CD14-positive monocyte (primary cell): ENCODE measurements at regions not wholly inside any gene's neighbourhood (a gene's known extent, or its start where the extent isn't known, plus 50 kb on each side); places are given as distances from the start of the nearest gene placed in this dataset.
"Not testable (repeated sequence)": the region's sequence is repeated elsewhere in the genome, so short reads cannot be mapped to it uniquely, and the experiment has no call there.

ENCODE experiments used
- DNase-seq, 3 donors: peaks; one replicate each; pipeline ENCODE4 v3.0.0-alpha.2; 2011 to 2022
- H2AFZ ChIP-seq: 2 replicates; pipeline ENCODE4 v1.6.0; 2012; ENCODE audit warnings: mild to moderate bottlenecking, low read depth, low read length, inconsistent platforms; ENCODE audit not compliant: insufficient read depth, poor library complexity, severe bottlenecking
- H3K27ac ChIP-seq, 2 donors: 1 replicate in 1 of 2; 2 replicates in 1 of 2; pipeline ENCODE4 v1.5.1; 2012 to 2013; ENCODE audit warnings: low read length in 2 of 2, control low read depth in 1 of 2, inconsistent platforms in 1 of 2, low read depth in 1 of 2, mild to moderate bottlenecking in 1 of 2
- H3K27me3 ChIP-seq, 2 donors: one replicate each; pipeline versions ENCODE4 v1.6.0 to v1.6.1; 2011 to 2013; ENCODE audit warnings: low read length in 2 of 2; ENCODE audit not compliant: control insufficient read depth in 2 of 2, insufficient read depth in 2 of 2
- H3K36me3 ChIP-seq, 2 donors: replicated peaks in 1 of 2; 1 replicate in 1 of 2; 2 replicates in 1 of 2; pipeline versions ENCODE4 v1.5.1 to v1.6.1; 2012 to 2013; ENCODE audit warnings: low read length in 2 of 2, control low read depth in 1 of 2, inconsistent platforms in 1 of 2, mild to moderate bottlenecking in 1 of 2; ENCODE audit not compliant: insufficient read depth in 2 of 2, control insufficient read depth in 1 of 2
- H3K4me1 ChIP-seq, 2 donors: 1 replicate in 1 of 2; 2 replicates in 1 of 2; pipeline versions ENCODE4 v1.5.1 to v1.6.1; 2012 to 2013; ENCODE audit warnings: low read length in 2 of 2, control low read depth in 1 of 2, inconsistent platforms in 1 of 2, mild to moderate bottlenecking in 1 of 2, moderate library complexity in 1 of 2; ENCODE audit not compliant: insufficient read depth in 2 of 2, control insufficient read depth in 1 of 2
- H3K4me2 ChIP-seq: replicated peaks from 2 replicates; pipeline ENCODE3; 2012; ENCODE audit warnings: low read length, moderate library complexity, mild to moderate bottlenecking; ENCODE audit not compliant: poor library complexity, severe bottlenecking; ENCODE audit errors: extremely low read depth
- H3K4me3 ChIP-seq, 3 experiments: fragments of 200-600 bp in 1 of 3; sonication (generic) in 1 of 3; replicated peaks in 1 of 3; 1 replicate in 2 of 3; 2 replicates in 1 of 3; pipeline ENCODE4 v1.5.1; 2011 to 2013; ENCODE audit warnings: low read length in 3 of 3, mild to moderate bottlenecking in 3 of 3, control low read depth in 2 of 3, low read depth in 2 of 3, inconsistent platforms in 1 of 3, moderate library complexity in 1 of 3
- H3K79me2 ChIP-seq: 2 replicates; pipeline ENCODE4 v1.6.0; 2012; ENCODE audit warnings: mild to moderate bottlenecking, control low read depth, inconsistent platforms, low read length, moderate library complexity; ENCODE audit not compliant: insufficient read depth
- H3K9ac ChIP-seq: 2 replicates; pipeline ENCODE4 v1.6.0; 2017; ENCODE audit warnings: low read length, mild to moderate bottlenecking; ENCODE audit not compliant: insufficient read depth, poor library complexity, severe bottlenecking
- H3K9me3 ChIP-seq, 2 donors: replicated peaks in 1 of 2; 1 replicate in 1 of 2; 2 replicates in 1 of 2; pipeline versions ENCODE4 v1.5.1 to v1.6.1; 2012 to 2013; ENCODE audit warnings: low read length in 2 of 2, control low read depth in 1 of 2; ENCODE audit not compliant: control insufficient read depth in 1 of 2, insufficient read depth in 1 of 2
- H4K20me1 ChIP-seq: 2 replicates; pipeline ENCODE4 v1.6.0; 2012; ENCODE audit warnings: mild to moderate bottlenecking, low read length, control low read depth, moderate library complexity; ENCODE audit not compliant: insufficient read depth
- H3K27ac Mint-ChIP-seq, 7 donors: one replicate each; pipeline ENCODE4 v1.8.0; 2020; ENCODE audit warnings: mild to moderate bottlenecking in 7 of 7, mixed read lengths in 7 of 7, moderate library complexity in 6 of 7, inconsistent platforms in 2 of 7
- H3K27me3 Mint-ChIP-seq, 3 donors: one replicate each; pipeline ENCODE4 v1.8.0; 2021 to 2022; ENCODE audit warnings: low read depth in 3 of 3, mild to moderate bottlenecking in 3 of 3, mixed read lengths in 3 of 3, moderate library complexity in 3 of 3, inconsistent platforms in 1 of 3
- H3K36me3 Mint-ChIP-seq, 2 donors: one replicate each; pipeline ENCODE4 v1.8.0; 2020; ENCODE audit warnings: mixed read lengths in 2 of 2, inconsistent platforms in 1 of 2, mild to moderate bottlenecking in 1 of 2
- H3K4me1 Mint-ChIP-seq: one replicate; pipeline ENCODE4 v1.8.0; 2020; ENCODE audit warnings: mild to moderate bottlenecking, mixed read lengths
- H3K4me3 Mint-ChIP-seq, 2 donors: one replicate each; pipeline ENCODE4 v1.8.0; 2020; ENCODE audit warnings: mild to moderate bottlenecking in 2 of 2, mixed read lengths in 2 of 2, moderate library complexity in 1 of 2
- H3K9me3 Mint-ChIP-seq, 7 donors: one replicate each; pipeline ENCODE4 v1.8.0; 2020 to 2022; ENCODE audit warnings: mixed read lengths in 7 of 7, mild to moderate bottlenecking in 6 of 7, moderate library complexity in 6 of 7, inconsistent platforms in 2 of 7
- WGBS: methylation state at CpG from one replicate; pipeline ENCODE4 v1.1.5; 2013; ENCODE audit warnings: missing lambda C conversion rate; ENCODE audit not compliant: insufficient coverage; 5-methylcytosine and 5-hydroxymethylcytosine counted together
- intact Hi-C, 2 donors: fragments of 100-400 bp; cut with micrococcal nuclease; formaldehyde crosslinking; loops; one replicate each; pipeline versions ENCODE4 v1.15.0 to v1.15.1; 2023
- TF ChIP-seq, protein P1 (sequence below): fragments of 200-600 bp; IDR thresholded peaks from one replicate; pipeline ENCODE4 v1.8.0; 2022; ENCODE audit warnings: antibody characterized with exemption, mild to moderate bottlenecking

DNA sequence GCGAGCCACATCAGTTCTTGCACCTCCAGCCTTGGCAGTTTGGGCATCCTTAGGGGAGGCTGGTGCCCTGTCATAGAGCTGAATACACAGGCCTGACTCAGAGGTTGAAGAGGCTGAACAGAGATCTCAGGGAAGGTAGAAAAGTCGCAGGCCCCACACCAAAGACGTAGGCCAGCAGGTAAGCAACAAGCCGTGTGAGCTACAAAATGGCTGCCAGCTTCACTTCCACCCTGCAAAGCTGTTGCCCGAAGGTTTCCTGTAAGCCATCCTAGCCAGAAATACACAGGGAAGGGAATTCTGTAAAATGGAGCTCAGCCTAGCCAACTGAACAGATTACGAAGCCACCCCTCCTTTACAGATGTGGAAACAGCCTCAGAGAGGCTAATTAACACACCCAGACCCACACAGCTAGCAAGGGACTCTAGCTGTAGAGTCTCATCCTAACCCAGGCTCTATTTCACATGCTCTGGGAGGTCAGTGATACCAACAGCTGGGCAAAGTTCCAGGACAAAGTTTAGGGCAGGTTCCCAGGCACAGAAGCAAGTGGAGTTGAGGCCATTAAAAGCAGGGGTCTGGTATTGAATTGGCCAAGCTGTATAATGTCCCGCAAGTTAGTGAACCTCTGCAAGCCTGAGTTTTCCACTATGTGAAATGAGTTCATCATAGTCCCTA, 66.3 kb upstream of the RASGRF1 start:
- Histone ChIP-seq H2AFZ (no peak overlapping the region), H3K9ac (no peak overlapping the region), H3K4me2 (no peak overlapping the region), H3K27me3 (peaks cover 5 to 8% of the 10 kb centered on the region in 2 donors), H3K27ac (no peak overlapping the region), H3K9me3 (no peaks in the 10 kb centered on the region), H3K4me3 (no peak overlapping the region), H3K36me3 (no peaks in the 10 kb centered on the region), H4K20me1 (no peaks in the 10 kb centered on the region), H3K79me2 (no peaks in the 10 kb centered on the region), H3K4me1 (no peaks in the 10 kb centered on the region)
- Mint-ChIP-seq H3K9me3 (no peaks in the 10 kb centered on the region), H3K27ac (no peak overlapping the region), H3K27me3 (peaks cover 6 to 13% (median 13%) of the 10 kb centered on the region in 3 donors), H3K36me3 (no peaks in the 10 kb centered on the region), H3K4me3 (no peak overlapping the region), H3K4me1 (no peaks in the 10 kb centered on the region)
- intact Hi-C loops, result no loop called here
- no peak for DNase-seq
- TF ChIP-seq, protein P1, sequence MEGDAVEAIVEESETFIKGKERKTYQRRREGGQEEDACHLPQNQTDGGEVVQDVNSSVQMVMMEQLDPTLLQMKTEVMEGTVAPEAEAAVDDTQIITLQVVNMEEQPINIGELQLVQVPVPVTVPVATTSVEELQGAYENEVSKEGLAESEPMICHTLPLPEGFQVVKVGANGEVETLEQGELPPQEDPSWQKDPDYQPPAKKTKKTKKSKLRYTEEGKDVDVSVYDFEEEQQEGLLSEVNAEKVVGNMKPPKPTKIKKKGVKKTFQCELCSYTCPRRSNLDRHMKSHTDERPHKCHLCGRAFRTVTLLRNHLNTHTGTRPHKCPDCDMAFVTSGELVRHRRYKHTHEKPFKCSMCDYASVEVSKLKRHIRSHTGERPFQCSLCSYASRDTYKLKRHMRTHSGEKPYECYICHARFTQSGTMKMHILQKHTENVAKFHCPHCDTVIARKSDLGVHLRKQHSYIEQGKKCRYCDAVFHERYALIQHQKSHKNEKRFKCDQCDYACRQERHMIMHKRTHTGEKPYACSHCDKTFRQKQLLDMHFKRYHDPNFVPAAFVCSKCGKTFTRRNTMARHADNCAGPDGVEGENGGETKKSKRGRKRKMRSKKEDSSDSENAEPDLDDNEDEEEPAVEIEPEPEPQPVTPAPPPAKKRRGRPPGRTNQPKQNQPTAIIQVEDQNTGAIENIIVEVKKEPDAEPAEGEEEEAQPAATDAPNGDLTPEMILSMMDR, result no peak
- 91% methylated on average over 5 of the region's 7 CpGs for WGBS

DNA sequence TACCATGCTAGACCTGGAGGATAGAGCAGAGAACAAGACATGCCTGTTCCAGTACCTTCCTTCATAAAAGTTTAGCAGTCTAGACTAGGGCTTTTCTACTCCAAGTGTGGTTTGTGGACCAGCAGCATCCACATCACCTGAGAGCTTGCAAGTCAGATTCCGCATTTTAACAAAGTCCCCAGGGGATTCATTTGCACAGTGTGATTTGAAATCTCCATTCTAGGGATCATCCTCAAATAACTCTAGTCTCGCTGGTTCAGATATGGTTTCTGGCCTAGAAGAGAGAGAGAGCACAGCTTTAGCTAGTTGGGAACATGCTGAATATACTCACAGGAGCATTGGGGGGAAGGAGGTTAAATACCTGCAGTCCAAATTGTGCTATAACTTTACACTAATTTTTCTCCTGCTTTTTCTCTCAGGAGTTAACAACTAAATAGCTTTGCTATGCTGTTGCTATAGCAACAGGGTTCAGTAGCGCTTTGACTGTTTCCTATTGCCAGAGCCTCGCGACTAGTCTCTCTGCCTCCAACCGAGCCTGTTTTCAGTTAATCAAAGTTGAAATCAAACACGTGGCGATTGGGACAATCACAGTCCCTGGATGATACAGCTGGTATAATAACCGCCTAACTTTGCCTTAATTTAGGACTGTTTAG, 64.0 kb upstream of the RASGRF1 start:
- Mint-ChIP-seq H3K9me3 (peaks cover under 1 to 7% (median 5%) of the 10 kb centered on the region in 7 donors), H3K27ac (no peak overlapping the region), H3K4me3 (no peak overlapping the region), H3K27me3 (peaks cover 5 to 15% (median 6%) of the 10 kb centered on the region in 3 donors), H3K4me1 (no peaks in the 10 kb centered on the region), H3K36me3 (no peaks in the 10 kb centered on the region)
- TF ChIP-seq, protein P1, result no peak
- intact Hi-C loops, result no loop called here
- no peak for DNase-seq
- no peak overlapping the region for H3K27ac ChIP-seq
- WGBS, result 31% methylated on average over 6 of the region's 9 CpGs
- peaks cover 3 to 4% of the 10 kb centered on the region in 2 donors for H3K9me3 ChIP-seq
- H3K4me3 ChIP-seq, result no peak overlapping the region
- H3K36me3 ChIP-seq, result no peaks in the 10 kb centered on the region
- no peak overlapping the region for H3K9ac ChIP-seq
- no peak overlapping the region for H2AFZ ChIP-seq
- no peak overlapping the region for H3K4me2 ChIP-seq
- no peaks in the 10 kb centered on the region for H3K4me1 ChIP-seq
- H3K79me2 ChIP-seq, result no peaks in the 10 kb centered on the region
- H3K27me3 ChIP-seq, result peaks cover 5 to 8% of the 10 kb centered on the region in 2 donors
- H4K20me1 ChIP-seq, result no peaks in the 10 kb centered on the region

DNA sequence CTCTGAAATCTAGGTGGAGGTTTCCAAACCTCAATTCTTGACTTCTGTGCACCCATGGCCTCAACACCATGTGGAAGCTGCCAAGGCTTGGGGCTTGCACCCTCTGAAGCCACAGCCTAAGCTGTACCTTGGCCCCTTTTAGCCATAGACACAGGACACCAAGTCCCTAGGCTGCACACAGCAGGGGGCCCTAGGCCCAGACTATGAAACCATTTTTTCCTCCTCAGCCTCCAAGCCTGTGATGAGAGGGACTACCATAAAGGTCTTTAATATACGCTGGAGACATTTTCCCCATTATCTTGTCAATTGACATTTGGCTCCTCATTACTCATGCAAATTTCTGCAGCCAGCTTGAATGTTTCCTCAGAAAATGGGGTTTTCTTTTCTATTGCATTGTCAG, 53.7 kb upstream of the RASGRF1 start:
- peaks cover 17 to 48% (median 36%) of the 10 kb centered on the region in 7 donors for H3K9me3 Mint-ChIP-seq
- H3K4me2 ChIP-seq, H3K36me3 Mint-ChIP-seq, H3K27ac Mint-ChIP-seq, H3K4me3 Mint-ChIP-seq, H4K20me1 ChIP-seq, H3K27me3 Mint-ChIP-seq, H3K9ac ChIP-seq, H3K4me3 ChIP-seq, H3K27ac ChIP-seq, H3K4me1 Mint-ChIP-seq, H3K27me3 ChIP-seq, intact Hi-C loops, H2AFZ ChIP-seq, DNase-seq, H3K79me2 ChIP-seq, H3K4me1 ChIP-seq, H3K36me3 ChIP-seq: not testable (repeated sequence)
- WGBS, result 100% methylated on average over 1 of the region's 1 CpG
- H3K9me3 ChIP-seq, result peaks cover 16 to 40% of the 10 kb centered on the region in 2 donors
